Osteocyte (in vitro differentiated cells): ENCODE measurements at regions not wholly inside any gene's neighbourhood (a gene's known extent, or its start where the extent isn't known, plus 50 kb on each side); places are given as distances from the start of the nearest gene placed in this dataset.

ENCODE experiments used
- DNase-seq: peaks from one replicate; pipeline ENCODE4 v3.0.0; 2021; ENCODE audit warnings: mixed read lengths; ENCODE audit not compliant: unreplicated experiment; ENCODE audit errors: extremely low spot score
- H3K27ac Mint-ChIP-seq: one replicate; pipeline ENCODE4 v1.8.0; 2021; ENCODE audit warnings: mild to moderate bottlenecking, mixed read lengths; ENCODE audit not compliant: unreplicated experiment
- H3K27me3 Mint-ChIP-seq: one replicate; pipeline ENCODE4 v1.8.0; 2021; ENCODE audit warnings: mixed read lengths; ENCODE audit not compliant: unreplicated experiment
- H3K36me3 Mint-ChIP-seq: one replicate; pipeline ENCODE4 v1.8.0; 2021; ENCODE audit warnings: mixed read lengths; ENCODE audit not compliant: unreplicated experiment
- H3K4me1 Mint-ChIP-seq: one replicate; pipeline ENCODE4 v1.8.0; 2021; ENCODE audit warnings: mixed read lengths; ENCODE audit not compliant: unreplicated experiment
- H3K4me3 Mint-ChIP-seq: one replicate; pipeline ENCODE4 v1.8.0; 2021; ENCODE audit warnings: mild to moderate bottlenecking, moderate library complexity, mixed read lengths; ENCODE audit not compliant: unreplicated experiment
- H3K9me3 Mint-ChIP-seq: one replicate; pipeline ENCODE4 v1.8.0; 2021; ENCODE audit warnings: mixed read lengths; ENCODE audit not compliant: unreplicated experiment
- CTCF ChIP-seq: fragments of 200-600 bp; sonication (generic); IDR thresholded peaks from 2 replicates; pipeline ENCODE4 v1.5.0; 2021; ENCODE audit warnings: antibody characterized with exemption, mild to moderate bottlenecking, moderate library complexity

GRCh38 chr1:56218023-56218422 lies 361.3 kb downstream of the PLPP3 start:
- no peaks in the 10 kb centered on the region for H3K27me3 Mint-ChIP-seq
- H3K4me1 Mint-ChIP-seq = peaks cover 6% of the 10 kb centered on the region
- peaks cover 3% of the 10 kb centered on the region for H3K9me3 Mint-ChIP-seq
- H3K27ac Mint-ChIP-seq = no peak overlapping the region
- peaks cover 3% of the 10 kb centered on the region for H3K36me3 Mint-ChIP-seq
- no peak for TF ChIP-seq CTCF
- no peak for DNase-seq
- no peak overlapping the region for H3K4me3 Mint-ChIP-seq

- Mint-ChIP-seq H3K27ac (no peak overlapping the region), H3K36me3 (no peaks in the 10 kb centered on the region), H3K9me3 (peaks cover under 1% of the 10 kb centered on the region), H3K27me3 (no peaks in the 10 kb centered on the region), H3K4me1 (peaks cover 6% of the 10 kb centered on the region), H3K4me3 (no peak overlapping the region)
- TF ChIP-seq CTCF = no peak
- no peak for DNase-seq
Observed at GRCh38 chr1:56216218-56216617, 363.1 kb downstream of the PLPP3 start.

GRCh38 chr1:56215771-56216170 lies 363.6 kb downstream of the PLPP3 start:
- no peaks in the 10 kb centered on the region for H3K27me3 Mint-ChIP-seq
- H3K9me3 Mint-ChIP-seq = no peaks in the 10 kb centered on the region
- no peak overlapping the region for H3K27ac Mint-ChIP-seq

GRCh38 chr1:56215086-56215485 lies 364.3 kb downstream of the PLPP3 start:
- Mint-ChIP-seq H3K27ac (no peak overlapping the region), H3K4me1 (peaks cover 9% of the 10 kb centered on the region), H3K4me3 (no peak overlapping the region), H3K27me3 (no peaks in the 10 kb centered on the region), H3K36me3 (no peaks in the 10 kb centered on the region), H3K9me3 (no peaks in the 10 kb centered on the region)
- TF ChIP-seq CTCF = no peak
- DNase-seq = no peak

More at GRCh38 chr1:56215771-56216170, 363.6 kb downstream of the PLPP3 start:
- no peak for DNase-seq
- Mint-ChIP-seq H3K4me3 (no peak overlapping the region), H3K4me1 (peaks cover 6% of the 10 kb centered on the region), H3K36me3 (no peaks in the 10 kb centered on the region)
- TF ChIP-seq CTCF = no peak

- Mint-ChIP-seq H3K27ac (no peak overlapping the region), H3K9me3 (no peaks in the 10 kb centered on the region), H3K27me3 (no peaks in the 10 kb centered on the region), H3K4me1 (peaks cover 10% of the 10 kb centered on the region), H3K4me3 (no peak overlapping the region), H3K36me3 (no peaks in the 10 kb centered on the region)
- TF ChIP-seq CTCF = no peak
- DNase-seq = no peak
Observed at GRCh38 chr1:56213068-56213467, 366.3 kb downstream of the PLPP3 start.
